Neural cell (in vitro differentiated cells): ENCODE measurements at regions not wholly inside any gene's neighbourhood (a gene's known extent, or its start where the extent isn't known, plus 50 kb on each side); places are given as distances from the start of the nearest gene placed in this dataset.

ENCODE experiments used
- H2AFZ ChIP-seq: fragments of 200-600, 300-800 bp; sonication (generic), shearing (Covaris generic); 2 replicates; pipeline ENCODE4 v1.6.0; 2014; ENCODE audit warnings: low read depth, mild to moderate bottlenecking, antibody characterized with exemption, low read length, moderate library complexity
- H3F3A ChIP-seq: fragments of 200-600 bp; shearing (Covaris generic); 2 replicates; pipeline ENCODE4 v1.6.1; 2016; ENCODE audit warnings: mild to moderate bottlenecking, moderate library complexity, mixed read lengths, antibody characterized with exemption, low read length; ENCODE audit not compliant: insufficient read depth, poor library complexity, severe bottlenecking
- H3K27ac ChIP-seq: fragments of 200-600, 300-800 bp; sonication (generic), shearing (Covaris generic); 2 replicates; pipeline ENCODE4 v1.5.1; 2014; ENCODE audit warnings: mild to moderate bottlenecking, low read length, moderate library complexity
- H3K27me3 ChIP-seq: fragments of 300-800, 200-600 bp; sonication (generic), shearing (Covaris generic); 2 replicates; pipeline ENCODE4 v1.6.0; 2014; ENCODE audit warnings: mild to moderate bottlenecking, low read depth, low read length, moderate library complexity; ENCODE audit not compliant: insufficient read depth
- H3K36me3 ChIP-seq: fragments of 300-800, 200-600 bp; sonication (generic), shearing (Covaris generic); 2 replicates; pipeline ENCODE4 v1.5.1; 2014; ENCODE audit warnings: mild to moderate bottlenecking, antibody characterized with exemption, low read length, moderate library complexity; ENCODE audit not compliant: insufficient read depth
- H3K4me2 ChIP-seq: fragments of 300-800, 200-600 bp; sonication (generic), shearing (Covaris generic); 2 replicates; pipeline ENCODE4 v1.6.0; 2014; ENCODE audit warnings: mild to moderate bottlenecking, low read length
- H3K4me3 ChIP-seq: fragments of 300-800, 200-600 bp; sonication (generic), shearing (Covaris generic); 2 replicates; pipeline ENCODE4 v1.5.1; 2014; ENCODE audit warnings: mild to moderate bottlenecking, low read length, moderate library complexity
- H3K79me2 ChIP-seq: fragments of 200-600 bp; shearing (Covaris generic); replicated peaks from 2 replicates; pipeline ENCODE4 v1.6.0; 2014; ENCODE audit warnings: mild to moderate bottlenecking, low read length, moderate library complexity; ENCODE audit not compliant: insufficient read depth
- H3K9ac ChIP-seq: fragments of 300-800, 200-600 bp; sonication (generic), shearing (Covaris generic); 2 replicates; pipeline ENCODE4 v1.6.1; 2016; ENCODE audit warnings: mild to moderate bottlenecking, low read length, mixed read lengths
- H3K9me2 ChIP-seq: fragments of 200-600 bp; shearing (Covaris generic); 2 replicates; pipeline ENCODE4 v1.6.1; 2016; ENCODE audit warnings: mild to moderate bottlenecking, low read length, mixed read lengths; ENCODE audit not compliant: insufficient read depth
- H3K9me3 ChIP-seq: fragments of 200-600, 300-800 bp; sonication (generic), shearing (Covaris generic); 2 replicates; pipeline ENCODE4 v1.6.1; 2016; ENCODE audit warnings: mild to moderate bottlenecking, mixed run types, low read length, moderate library complexity, mixed read lengths
- H4K20me1 ChIP-seq: fragments of 200-600 bp; shearing (Covaris generic); 2 replicates; pipeline ENCODE4 v1.6.1; 2016; ENCODE audit warnings: mild to moderate bottlenecking, mixed run types; ENCODE audit not compliant: insufficient read depth
- EP300 ChIP-seq: fragments of 450-650 bp; conservative IDR thresholded peaks from 2 replicates; pipeline ENCODE4 v1.6.1; 2014; ENCODE audit warnings: antibody characterized with exemption, mild to moderate bottlenecking, moderate library complexity; ENCODE audit not compliant: poor library complexity, severe bottlenecking
- EZH2 ChIP-seq: fragments of 200-600, 300-800 bp; shearing (Covaris generic), sonication (generic); IDR thresholded peaks from 2 replicates; pipeline ENCODE4 v1.6.1; 2014; ENCODE audit warnings: antibody characterized with exemption, low read length, borderline replicate concordance, mild to moderate bottlenecking; ENCODE audit not compliant: insufficient read depth, poor library complexity, severe bottlenecking
- MXI1 ChIP-seq: fragments of 450-650 bp; conservative IDR thresholded peaks from 2 replicates; pipeline ENCODE4 v1.6.1; 2014; ENCODE audit warnings: antibody characterized with exemption, mild to moderate bottlenecking; ENCODE audit not compliant: poor library complexity, severe bottlenecking
- POLR2AphosphoS5 ChIP-seq: IDR thresholded peaks from 2 replicates; pipeline ENCODE4 v1.6.1; 2012
- RAD21 ChIP-seq: fragments of 450-650 bp; conservative IDR thresholded peaks from 2 replicates; pipeline ENCODE4 v1.6.1; 2014; ENCODE audit warnings: antibody characterized with exemption, mild to moderate bottlenecking, moderate library complexity
- REST ChIP-seq: IDR thresholded peaks from 2 replicates; pipeline ENCODE4 v1.6.1; 2012; ENCODE audit warnings: borderline replicate concordance
- SMC3 ChIP-seq: fragments of 450-650 bp; conservative IDR thresholded peaks from 2 replicates; pipeline ENCODE4 v1.6.1; 2014; ENCODE audit warnings: antibody characterized with exemption, mild to moderate bottlenecking, moderate library complexity; ENCODE audit not compliant: poor library complexity
- TAF1 ChIP-seq: IDR thresholded peaks from 2 replicates; pipeline ENCODE4 v1.6.1; 2012; ENCODE audit warnings: low read depth
- TF ChIP-seq, protein P1 (sequence below): fragments of 450-650 bp; IDR thresholded peaks from 2 replicates; pipeline ENCODE4 v1.5.1; 2014; ENCODE audit warnings: antibody characterized with exemption, mild to moderate bottlenecking, moderate library complexity; ENCODE audit not compliant: poor library complexity, severe bottlenecking

DNA sequence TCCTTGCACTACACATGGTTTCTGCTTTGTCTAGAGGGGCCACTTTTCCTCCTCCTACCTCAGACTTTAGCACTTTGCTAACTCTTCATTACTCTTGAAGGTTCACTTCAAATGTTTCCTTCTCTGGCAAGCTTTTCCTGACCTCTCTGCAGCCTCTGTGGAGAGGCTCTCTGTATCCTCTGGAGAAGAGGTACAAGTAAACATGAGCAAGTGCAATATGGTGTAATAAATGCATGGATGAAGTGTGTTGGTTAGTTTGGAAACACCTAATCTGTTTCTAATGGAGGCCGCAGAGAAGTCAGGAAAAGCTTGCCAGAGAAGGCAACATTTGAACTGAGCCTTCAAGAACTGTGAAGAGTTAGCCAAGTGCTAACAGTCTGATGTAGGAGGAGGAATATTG lies 329.3 kb downstream of the GRIN2B start:
- Histone ChIP-seq H3K4me2 (no peak overlapping the region), H3F3A (no peaks in the 10 kb centered on the region), H3K27me3 (no peaks in the 10 kb centered on the region), H3K9me2 (no peaks in the 10 kb centered on the region), H3K9ac (no peak overlapping the region), H3K36me3 (no peaks in the 10 kb centered on the region), H2AFZ (no peak overlapping the region), H4K20me1 (no peaks in the 10 kb centered on the region), H3K79me2 (no peaks in the 10 kb centered on the region), H3K27ac (no peak overlapping the region), H3K4me3 (no peak overlapping the region), H3K9me3 (no peaks in the 10 kb centered on the region)
- TF ChIP-seq TAF1 (no peak), RAD21 (no peak), MXI1 (no peak), SMC3 (no peak), EZH2 (no peak), REST (no peak), POLR2AphosphoS5 (no peak), EP300 (no peak)
- TF ChIP-seq, protein P1, sequence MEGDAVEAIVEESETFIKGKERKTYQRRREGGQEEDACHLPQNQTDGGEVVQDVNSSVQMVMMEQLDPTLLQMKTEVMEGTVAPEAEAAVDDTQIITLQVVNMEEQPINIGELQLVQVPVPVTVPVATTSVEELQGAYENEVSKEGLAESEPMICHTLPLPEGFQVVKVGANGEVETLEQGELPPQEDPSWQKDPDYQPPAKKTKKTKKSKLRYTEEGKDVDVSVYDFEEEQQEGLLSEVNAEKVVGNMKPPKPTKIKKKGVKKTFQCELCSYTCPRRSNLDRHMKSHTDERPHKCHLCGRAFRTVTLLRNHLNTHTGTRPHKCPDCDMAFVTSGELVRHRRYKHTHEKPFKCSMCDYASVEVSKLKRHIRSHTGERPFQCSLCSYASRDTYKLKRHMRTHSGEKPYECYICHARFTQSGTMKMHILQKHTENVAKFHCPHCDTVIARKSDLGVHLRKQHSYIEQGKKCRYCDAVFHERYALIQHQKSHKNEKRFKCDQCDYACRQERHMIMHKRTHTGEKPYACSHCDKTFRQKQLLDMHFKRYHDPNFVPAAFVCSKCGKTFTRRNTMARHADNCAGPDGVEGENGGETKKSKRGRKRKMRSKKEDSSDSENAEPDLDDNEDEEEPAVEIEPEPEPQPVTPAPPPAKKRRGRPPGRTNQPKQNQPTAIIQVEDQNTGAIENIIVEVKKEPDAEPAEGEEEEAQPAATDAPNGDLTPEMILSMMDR, result no peak

GRCh38 chr12:13635709-13636108 lies 345.7 kb downstream of the GRIN2B start:
- TF ChIP-seq EZH2 (no peak), RAD21 (no peak), POLR2AphosphoS5 (no peak), MXI1 (no peak), TAF1 (no peak), REST (no peak), SMC3 (no peak), EP300 (no peak)
- TF ChIP-seq, protein P1, result no peak
- Histone ChIP-seq H3K36me3 (no peaks in the 10 kb centered on the region), H3K9me2 (no peaks in the 10 kb centered on the region), H3K27me3 (no peaks in the 10 kb centered on the region), H3K4me3 (no peak overlapping the region), H3F3A (no peaks in the 10 kb centered on the region), H3K27ac (no peak overlapping the region), H3K9ac (no peak overlapping the region), H3K4me2 (no peak overlapping the region), H3K9me3 (no peaks in the 10 kb centered on the region), H4K20me1 (no peaks in the 10 kb centered on the region), H3K79me2 (no peaks in the 10 kb centered on the region), H2AFZ (no peak overlapping the region)
